ENCODE measurements at regions not wholly inside any gene's neighbourhood (a gene's known extent, or its start where the extent isn't known, plus 50 kb on each side); places are given as distances from the start of the nearest gene placed in this dataset.
"Not testable (repeated sequence)": the region's sequence is repeated elsewhere in the genome, so short reads cannot be mapped to it uniquely, and the experiment has no call there.

- no peak for DNase-seq (ENCODE audit: insufficient read length, low spot score)
- FAIRE-seq, result no peak
Observed at GRCh38 chr9:111276431-111277128, 53.4 kb downstream of the OR2K2 start.

- FAIRE-seq (no peak), DNase-seq (ENCODE audit: insufficient read length, low spot score) (no peak)
Observed at GRCh38 chr9:111274737-111275136, 55.3 kb downstream of the OR2K2 start.

DNA sequence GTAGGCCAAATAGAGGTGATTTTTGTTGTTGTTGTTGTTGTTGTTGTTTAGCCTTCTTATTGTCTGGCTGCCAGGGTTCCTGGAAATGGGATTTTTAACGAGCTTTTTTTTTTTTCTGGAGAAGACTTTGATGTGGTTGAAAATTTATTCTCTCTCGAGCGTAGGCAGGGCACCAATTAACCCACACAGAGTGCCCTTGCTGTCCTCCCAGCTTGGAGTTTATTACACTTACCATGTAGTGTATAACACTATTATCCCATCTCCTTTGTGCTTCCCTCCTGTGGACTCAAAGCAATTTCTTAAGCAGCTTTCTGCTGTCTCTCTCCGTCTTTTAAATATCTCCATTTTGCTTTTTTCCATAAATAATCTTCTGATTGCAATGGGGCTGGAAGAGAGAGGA lies 57.4 kb downstream of the OR2K2 start:
- DNase-seq (ENCODE audit: insufficient read length, low spot score), result no peak
- FAIRE-seq, result no peak

DNA sequence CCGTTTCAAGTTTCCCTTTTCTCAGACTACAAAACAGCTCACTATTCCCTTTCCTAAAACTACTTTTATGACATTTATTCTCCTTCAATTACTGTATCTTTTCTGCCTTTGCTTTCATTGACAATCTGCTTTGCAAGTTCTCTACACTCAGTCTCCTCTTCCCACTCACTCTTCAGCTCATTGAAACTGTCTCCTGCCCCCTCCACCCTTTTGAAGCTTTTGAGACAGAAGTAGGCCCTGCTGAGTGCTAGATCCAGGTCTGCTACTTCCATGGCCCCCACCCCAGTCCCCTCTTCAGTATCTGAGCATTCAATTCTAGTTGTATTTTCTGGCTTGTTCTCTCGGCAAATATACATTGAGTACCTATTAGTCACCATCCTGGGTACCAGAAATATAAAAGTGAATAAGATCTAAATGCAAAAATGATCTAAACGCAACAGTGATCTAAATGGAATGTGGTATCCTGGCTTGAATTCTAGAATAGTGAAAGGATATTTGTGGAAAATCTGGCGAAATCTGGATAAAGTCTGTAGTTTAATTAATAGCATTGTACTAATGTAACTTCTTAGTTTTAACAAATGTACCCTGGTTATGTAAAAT lies 58.4 kb downstream of the OR2K2 start:
- DNase-seq (ENCODE audit: insufficient read length, low spot score), result no peak
- FAIRE-seq, result no peak

DNA sequence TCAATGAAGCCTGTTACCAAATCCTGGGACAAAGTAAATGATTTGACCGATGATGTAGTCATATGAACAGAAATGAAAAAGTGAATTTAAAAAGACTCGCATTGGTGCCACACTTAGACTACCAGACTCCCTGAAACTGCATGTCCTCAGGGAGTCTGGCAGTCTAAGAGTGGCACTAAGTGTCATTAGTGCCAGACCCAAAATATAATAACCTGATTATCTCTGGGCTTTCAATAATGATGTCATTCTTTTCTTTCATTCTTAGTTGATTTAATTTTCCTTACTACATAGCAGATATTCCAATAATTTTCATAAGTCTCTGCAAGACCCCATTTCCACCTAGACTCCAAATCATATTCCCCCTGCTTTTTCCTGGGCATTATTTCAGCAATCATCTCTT lies 59.0 kb downstream of the OR2K2 start:
- DNase-seq (ENCODE audit: insufficient read length, low spot score) (no peak), FAIRE-seq (no peak)

- not testable (repeated sequence) for DNase-seq (ENCODE audit: insufficient read length, low spot score); FAIRE-seq
Observed at GRCh38 chr9:111266024-111266423, 64.0 kb downstream of the OR2K2 start.

GRCh38 chr9:111263116-111263515 lies 66.9 kb downstream of the OR2K2 start:
- DNase-seq (ENCODE audit: insufficient read length, low spot score) (no peak), FAIRE-seq (no peak)

GRCh38 chr9:111258875-111259271 lies 71.2 kb downstream of the OR2K2 start:
- DNase-seq (ENCODE audit: insufficient read length, low spot score) (no peak), FAIRE-seq (no peak)

- no peak for DNase-seq (ENCODE audit: insufficient read length, low spot score)
- FAIRE-seq, result no peak
Observed at GRCh38 chr9:111258209-111258874, 71.7 kb downstream of the OR2K2 start.

- no peak for FAIRE-seq
- no peak for DNase-seq (ENCODE audit: insufficient read length, low spot score)
Observed at GRCh38 chr9:111253742-111254437, 76.1 kb downstream of the OR2K2 start.

GRCh38 chr9:111250875-111251842 lies 78.9 kb downstream of the OR2K2 start:
- FAIRE-seq (no peak), DNase-seq (ENCODE audit: insufficient read length, low spot score) (no peak)

DNA sequence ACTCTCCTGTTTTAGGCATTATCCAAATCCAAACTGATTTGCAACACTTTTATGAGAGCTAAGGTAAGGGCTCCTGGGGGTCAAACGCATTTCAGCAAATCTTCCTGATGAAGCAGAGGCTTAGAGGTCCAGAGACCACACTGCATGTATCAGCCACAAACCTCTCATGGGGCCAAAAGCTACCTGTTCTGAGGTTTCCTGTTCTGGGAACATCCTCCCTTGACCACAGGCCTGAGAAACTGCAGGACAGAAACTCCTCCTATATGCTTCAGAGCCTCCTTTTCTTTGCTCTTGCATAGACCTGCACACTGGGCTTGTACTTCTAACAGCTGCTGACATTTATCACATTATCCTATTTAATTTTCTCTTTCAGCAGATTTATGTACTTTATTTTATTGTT lies 92.6 kb downstream of the OR2K2 start:
- no peak for FAIRE-seq
- no peak for DNase-seq (ENCODE audit: insufficient read length, low spot score)

DNA sequence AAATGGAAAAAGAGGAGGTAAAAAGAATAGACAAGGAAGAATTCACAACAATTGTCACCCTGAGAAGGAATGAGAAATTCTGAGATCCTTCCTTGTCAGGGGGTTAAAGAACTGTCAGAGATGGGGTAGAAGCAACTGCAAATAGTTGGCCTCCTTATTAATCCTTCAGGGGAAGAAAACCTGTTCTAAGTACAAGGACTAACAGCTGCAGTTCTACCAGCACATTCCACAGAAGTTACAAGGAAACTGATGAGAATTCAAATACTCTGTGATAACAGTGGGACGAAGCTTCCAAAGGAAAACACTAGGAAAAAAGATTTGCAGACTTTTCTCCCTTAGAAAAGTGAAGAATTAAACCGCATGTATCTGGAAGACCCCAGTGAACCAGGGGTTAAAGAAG lies 93.7 kb downstream of the OR2K2 start:
- DNase-seq (ENCODE audit: insufficient read length, low spot score) (no peak), FAIRE-seq (no peak)

DNA sequence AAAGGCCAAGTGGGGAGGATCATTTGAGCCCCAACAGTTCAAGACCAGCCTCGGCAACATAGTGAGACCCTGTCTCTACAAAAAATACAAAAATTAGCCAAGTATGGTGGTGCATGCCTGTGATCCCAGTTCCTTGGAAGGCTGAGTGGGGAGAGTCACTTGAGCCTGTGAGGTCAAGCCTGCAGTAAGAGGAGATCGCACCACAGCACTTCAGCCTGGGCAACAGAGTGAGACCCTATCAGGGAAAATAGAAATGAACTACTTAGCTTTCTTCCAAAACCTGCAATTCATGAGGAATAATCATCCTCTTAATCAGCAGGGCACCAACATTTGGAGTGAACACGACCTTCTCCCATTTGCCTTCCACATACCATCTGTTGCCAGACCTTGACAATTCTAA lies 96.1 kb downstream of the OR2K2 start:
- no peak for FAIRE-seq
- no peak for DNase-seq (ENCODE audit: insufficient read length, low spot score)

DNA sequence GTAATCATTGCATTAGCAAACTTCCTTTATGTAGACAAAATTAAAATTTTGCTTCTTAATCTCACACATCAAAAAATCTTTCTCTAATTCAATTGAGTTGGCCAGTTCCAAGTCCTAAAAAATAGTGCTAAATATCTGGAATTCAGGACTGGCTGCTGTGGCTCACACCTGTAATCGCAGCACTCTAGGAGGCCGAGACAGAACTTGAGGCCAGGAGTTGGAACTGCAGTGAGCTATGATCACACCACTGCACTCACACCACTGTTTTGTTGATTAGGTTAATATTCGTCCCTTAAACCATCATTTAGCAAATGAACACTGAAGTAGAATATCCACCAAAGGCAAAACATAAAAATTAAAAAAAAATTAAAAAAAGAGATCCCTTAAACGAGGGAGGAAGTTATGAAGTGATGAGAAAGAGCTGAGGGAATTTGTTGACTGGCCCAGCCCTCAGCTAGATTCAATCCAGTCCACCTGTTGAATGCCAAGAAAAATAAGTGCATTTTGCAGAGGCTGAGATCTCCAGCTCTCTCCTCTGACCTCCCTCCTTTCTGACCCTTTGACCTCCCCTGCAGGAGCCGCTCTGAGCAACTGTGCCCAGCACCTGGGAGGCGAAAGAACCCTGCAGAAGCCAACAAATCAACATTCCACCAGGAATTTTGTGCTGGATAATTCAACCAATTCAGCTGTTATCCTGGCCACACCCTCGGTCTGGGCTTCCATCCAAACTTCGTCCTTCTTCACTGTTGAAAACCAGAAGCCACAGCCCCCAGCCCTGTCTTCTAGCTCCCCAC lies 96.8 kb downstream of the OR2K2 start:
- DNase-seq (ENCODE audit: insufficient read length, low spot score) (peak; percentile 3), FAIRE-seq (no peak)

- FAIRE-seq, result no peak
- no peak for DNase-seq (ENCODE audit: insufficient read length, low spot score)
Observed at GRCh38 chr9:111231801-111232580, 98.0 kb downstream of the OR2K2 start.

GRCh38 chr9:111222757-111223156 lies 107.3 kb downstream of the OR2K2 start:
- DNase-seq (ENCODE audit: insufficient read length, low spot score) (no peak), FAIRE-seq (no peak)

- no peak for FAIRE-seq
- no peak for DNase-seq (ENCODE audit: insufficient read length, low spot score)
Observed at GRCh38 chr9:111212874-111213273, 117.2 kb downstream of the OR2K2 start.

GRCh38 chr9:111198936-111199335 lies 131.1 kb downstream of the OR2K2 start:
- DNase-seq (ENCODE audit: insufficient read length, low spot score), result no peak
- FAIRE-seq, result no peak

Measured in HTR-8/SVneo (cell line).